H1 (cell line): ENCODE measurements at regions not wholly inside any gene's neighbourhood (a gene's known extent, or its start where the extent isn't known, plus 50 kb on each side); places are given as distances from the start of the nearest gene placed in this dataset.
A peak's percentile ranks its signal among the peaks of the same experiment; 100 is the strongest.

Experiments
- CTCF ChIA-PET: fragments of 300-600 bp; sonication (Branson Sonifier 250); formaldehyde crosslinking; loops from one replicate; lab custom pipeline; 2021; ENCODE audit not compliant: partially characterized antibody; lab: Charles Lee
- POLR2A ChIA-PET: fragments of 300-600 bp; sonication (Branson Sonifier 250); formaldehyde crosslinking; loops from one replicate; lab custom pipeline; 2021; ENCODE audit warnings: inconsistent platforms; ENCODE audit not compliant: partially characterized antibody; lab: Charles Lee
- DNase-seq, 2 experiments: peaks; one replicate each; pipeline versions ENCODE4 v3.0.0 to v3.0.0-alpha.2; 2010 to 2022; ENCODE audit warnings: low spot score in 2 of 2, low read depth in 1 of 2, mixed read lengths in 1 of 2
- FAIRE-seq: peaks from 2 replicates; lab custom pipeline; 2011; peaks lifted over from hg19 to GRCh38; lab: Jason Lieb, UNC
- H2AFZ ChIP-seq: 2 replicates; pipeline ENCODE4 v1.8.1; 2012; ENCODE audit warnings: low read length, inconsistent platforms
- H2AK5ac ChIP-seq: 2 replicates; pipeline ENCODE4 v1.6.1; 2013; ENCODE audit warnings: low read depth, low read length
- H2BK120ac ChIP-seq: replicated peaks from 2 replicates; pipeline ENCODE3; 2013; ENCODE audit warnings: low read depth, low read length, inconsistent platforms
- H2BK12ac ChIP-seq: 2 replicates; pipeline ENCODE4 v1.6.1; 2013; ENCODE audit warnings: low read depth, low read length
- H2BK15ac ChIP-seq: 2 replicates; pipeline ENCODE4 v1.6.1; 2013; ENCODE audit warnings: low read length
- H2BK20ac ChIP-seq: 2 replicates; pipeline ENCODE4 v1.6.1; 2013; ENCODE audit warnings: low read length
- H2BK5ac ChIP-seq: 2 replicates; pipeline ENCODE4 v1.6.1; 2013; ENCODE audit warnings: low read depth, low read length
- H3K14ac ChIP-seq: 2 replicates; pipeline ENCODE4 v1.6.1; 2013; ENCODE audit warnings: inconsistent platforms; ENCODE audit not compliant: insufficient read length
- H3K18ac ChIP-seq: 2 replicates; pipeline ENCODE4 v1.6.1; 2013; ENCODE audit warnings: low read length; ENCODE audit errors: extremely low read depth
- H3K23ac ChIP-seq: 2 replicates; pipeline ENCODE4 v1.6.1; 2013; ENCODE audit warnings: inconsistent platforms; ENCODE audit not compliant: insufficient read length
- H3K23me2 ChIP-seq: 2 replicates; pipeline ENCODE4 v1.6.1; 2013; ENCODE audit warnings: low read depth, low read length
- H3K27ac ChIP-seq: 2 replicates; pipeline ENCODE4 v1.6.1; 2011; ENCODE audit warnings: low read depth, low read length, inconsistent platforms
- H3K27me3 ChIP-seq, 4 experiments: replicated peaks in 1 of 4; 1 replicate in 1 of 4; 2 replicates in 3 of 4; pipeline versions ENCODE4 v1.6.1 to v1.8.1; 2011 to 2013; ENCODE audit warnings: low read length in 3 of 4, mild to moderate bottlenecking in 3 of 4, inconsistent platforms in 2 of 4, mixed read lengths in 2 of 4, moderate library complexity in 1 of 4; ENCODE audit not compliant: control insufficient read depth in 3 of 4, insufficient read depth in 3 of 4; ENCODE audit errors: extremely low read depth in 1 of 4
- H3K36me3 ChIP-seq, 4 experiments: 2 replicates each; pipeline versions ENCODE4 v1.6.1 to v1.8.1; 2011 to 2013; ENCODE audit warnings: mild to moderate bottlenecking in 4 of 4, low read length in 3 of 4, moderate library complexity in 2 of 4, control low read depth in 1 of 4, inconsistent platforms in 1 of 4; ENCODE audit not compliant: insufficient read depth in 4 of 4, control insufficient read depth in 2 of 4
- H3K4ac ChIP-seq: replicated peaks from 2 replicates; pipeline ENCODE3; 2013; ENCODE audit warnings: low read length, low read depth, mixed read lengths, inconsistent platforms; ENCODE audit not compliant: insufficient read length
- H3K4me1 ChIP-seq, 4 experiments: replicated peaks in 1 of 4; 1 replicate in 1 of 4; 2 replicates in 3 of 4; pipeline versions ENCODE4 v1.6.1 to v1.8.1; 2011 to 2013; ENCODE audit warnings: low read length in 3 of 4, inconsistent platforms in 2 of 4, mixed read lengths in 1 of 4; ENCODE audit not compliant: insufficient read depth in 4 of 4, control insufficient read depth in 3 of 4
- H3K4me2 ChIP-seq, 2 experiments: 2 replicates each; pipeline versions ENCODE4 v1.6.1 to v1.8.1; 2011 to 2013; ENCODE audit warnings: low read depth in 2 of 2, low read length in 2 of 2, control low read depth in 1 of 2, inconsistent platforms in 1 of 2, mild to moderate bottlenecking in 1 of 2; ENCODE audit not compliant: insufficient read depth in 1 of 2
- H3K4me3 ChIP-seq, 4 experiments: fragments of 200-600, 300-600 bp in 1 of 4; sonication (generic), shearing (Covaris generic), sonication (Bioruptor Twin) in 1 of 4; 2 replicates each; pipeline versions ENCODE4 v1.5.1 to v1.8.1; 2011 to 2016; ENCODE audit warnings: low read length in 4 of 4, low read depth in 3 of 4, control low read depth in 2 of 4, inconsistent platforms in 2 of 4, mild to moderate bottlenecking in 2 of 4, mixed read lengths in 1 of 4, moderate library complexity in 1 of 4; ENCODE audit not compliant: insufficient read depth in 2 of 4; ENCODE audit errors: extremely low read depth in 1 of 4
- H3K56ac ChIP-seq: replicated peaks from 2 replicates; pipeline ENCODE3; 2013; ENCODE audit warnings: low read depth, mild to moderate bottlenecking, mixed read lengths, low read length, inconsistent platforms; ENCODE audit not compliant: insufficient read length
- H3K79me1 ChIP-seq: 2 replicates; pipeline ENCODE4 v1.6.1; 2013; ENCODE audit warnings: low read depth, low read length, control low read depth
- H3K79me2 ChIP-seq, 2 experiments: 2 replicates each; pipeline versions ENCODE4 v1.6.1 to v1.8.1; 2012 to 2013; ENCODE audit warnings: low read length in 2 of 2, mild to moderate bottlenecking in 2 of 2, inconsistent platforms in 1 of 2; ENCODE audit not compliant: insufficient read depth in 2 of 2, control insufficient read depth in 1 of 2
- H3K9ac ChIP-seq, 4 experiments: replicated peaks in 1 of 4; 1 replicate in 1 of 4; 2 replicates in 3 of 4; pipeline versions ENCODE4 v1.6.1 to v1.8.1; 2011 to 2013; ENCODE audit warnings: low read depth in 3 of 4, low read length in 3 of 4, control low read depth in 2 of 4, mild to moderate bottlenecking in 2 of 4, moderate library complexity in 2 of 4, inconsistent platforms in 1 of 4; ENCODE audit errors: extremely low read depth in 1 of 4
- H3K9me3 ChIP-seq, 2 experiments: 2 replicates each; pipeline versions ENCODE4 v1.6.1 to v1.8.1; 2012 to 2013; ENCODE audit warnings: mild to moderate bottlenecking in 2 of 2, moderate library complexity in 2 of 2, control low read depth in 1 of 2, inconsistent platforms in 1 of 2, low read depth in 1 of 2, low read length in 1 of 2, mixed read lengths in 1 of 2; ENCODE audit not compliant: insufficient read depth in 2 of 2
- H4K20me1 ChIP-seq, 2 experiments: replicated peaks in 1 of 2; 2 replicates each; pipeline versions ENCODE3 to v1.8.1; 2011 to 2013; ENCODE audit warnings: inconsistent platforms in 2 of 2, low read length in 2 of 2, mild to moderate bottlenecking in 1 of 2; ENCODE audit not compliant: insufficient read depth in 2 of 2, control insufficient read depth in 1 of 2
- H4K5ac ChIP-seq: 2 replicates; pipeline ENCODE4 v1.6.1; 2013; ENCODE audit warnings: low read length, low read depth, mixed read lengths, inconsistent platforms; ENCODE audit not compliant: insufficient read length
- H4K8ac ChIP-seq: 2 replicates; pipeline ENCODE4 v1.8.0; 2013; ENCODE audit warnings: mild to moderate bottlenecking, moderate library complexity, low read length, inconsistent platforms; ENCODE audit not compliant: insufficient read depth; ENCODE audit errors: extremely low read depth
- H4K91ac ChIP-seq: replicated peaks from 2 replicates; pipeline ENCODE3; 2013; ENCODE audit warnings: low read length, mixed read lengths, inconsistent platforms; ENCODE audit not compliant: insufficient read length
- CHD1 ChIP-seq: IDR thresholded peaks from 2 replicates; pipeline ENCODE4 v1.6.1; 2012; ENCODE audit warnings: low read depth, low read length, improper control_type of control experiment
- MAFK ChIP-seq: IDR thresholded peaks from 2 replicates; pipeline ENCODE4 v1.6.1; 2012; ENCODE audit warnings: low read depth, mild to moderate bottlenecking, improper control_type of control experiment, low read length
- WGBS, 2 experiments: shearing (Covaris generic) in 1 of 2; methylation state at CpG; one replicate each; pipeline versions ENCODE4 v1.1.6 to v1.1.7; 2013 to 2015; ENCODE audit warnings: low lambda C conversion rate in 2 of 2, mixed read lengths in 2 of 2, inconsistent platforms in 1 of 2, low coverage in 1 of 2, missing lambda C conversion rate in 1 of 2; ENCODE audit not compliant: insufficient replicate concordance in 2 of 2, insufficient coverage in 1 of 2, insufficient read length in 1 of 2; ENCODE audit errors: extremely low coverage in 1 of 2, missing lambda C conversion rate in 1 of 2; 5-methylcytosine and 5-hydroxymethylcytosine counted together

GRCh38 chr5:4345850-4346249 is 750.2 kb downstream of the IRX1 start:
- H4K8ac ChIP-seq: no peak overlapping the region

More at GRCh38 chr5:4345850-4346249, 750.2 kb downstream of the IRX1 start:
- no peak overlapping the region for H3K23ac ChIP-seq
- no peak overlapping the region for H2AK5ac ChIP-seq
- no peak overlapping the region for H3K18ac ChIP-seq
- no peaks in the 10 kb centered on the region for H3K79me2 ChIP-seq
- H3K4me3 ChIP-seq: no peak overlapping the region
- peaks cover 0 to 1% (median 0%) of the 10 kb centered on the region in 4 experiments; a peak in 1 of 7 replicates for H3K27me3 ChIP-seq
- H2BK120ac ChIP-seq: no peak overlapping the region
- H2BK5ac ChIP-seq: no peak overlapping the region
- no peak overlapping the region for H3K4ac ChIP-seq
- H3K4me1 ChIP-seq: no peaks in the 10 kb centered on the region
- no peak overlapping the region for H2BK15ac ChIP-seq
- H2BK12ac ChIP-seq: no peak overlapping the region
- H3K36me3 ChIP-seq: no peaks in the 10 kb centered on the region
- no peak overlapping the region for H3K4me2 ChIP-seq
- H3K14ac ChIP-seq: no peak overlapping the region
- whole genome bisulfite sequencing, 2 experiments: 83% methylated on average over 1 of the region's 1 CpG; no CpG with 5 or more reads in 1 of the 2 experiments
- TF ChIP-seq CHD1 (no peak), MAFK (peak; percentile 20; the same call in 1 of the 2 replicates)
- TF ChIP-seq, all 59 proteins: peak for 1
- no peaks in the 10 kb centered on the region for H4K20me1 ChIP-seq
- H3K27ac ChIP-seq: no peak overlapping the region
- H3K9ac ChIP-seq: no peak overlapping the region
- H4K5ac ChIP-seq: no peak overlapping the region
- POLR2A ChIA-PET: no interaction called here
- no peak overlapping the region for H2BK20ac ChIP-seq
- no peaks in the 10 kb centered on the region for H3K23me2 ChIP-seq
- H3K79me1 ChIP-seq: no peaks in the 10 kb centered on the region
- H2AFZ ChIP-seq: no peak overlapping the region
- H4K91ac ChIP-seq: no peak overlapping the region
- CTCF ChIA-PET: no interaction called here
- FAIRE-seq (no peak), DNase-seq (no peak)
- no peaks in the 10 kb centered on the region; a peak in 1 of 4 replicates for H3K9me3 ChIP-seq
- H3K56ac ChIP-seq: no peak overlapping the region
